ENCODE measurements at regions not wholly inside any gene's neighbourhood (a gene's known extent, or its start where the extent isn't known, plus 50 kb on each side); places are given as distances from the start of the nearest gene placed in this dataset.

GRCh38 chr1:36576118-36576517 is 93.4 kb upstream of the CSF3R start:
- peak in 5 of 6 experiments; percentile 38 to 90 (median 61) for TF ChIP-seq CTCF (IDR thresholded peaks at IDR 0.05)
- TF ChIP-seq POLR2A (IDR thresholded peaks at IDR 0.05), result no peak
